Osteoblast (primary cell): ENCODE measurements at regions not wholly inside any gene's neighbourhood (a gene's known extent, or its start where the extent isn't known, plus 50 kb on each side); places are given as distances from the start of the nearest gene placed in this dataset. TPM values are rescaled to one million over a fixed set of nuclear protein-coding genes. Genes with fewer than 3 reads are reported as not detected.

ENCODE experiments used
- DNase-seq: peaks from one replicate; pipeline ENCODE4 v3.0.0; 2011; ENCODE audit warnings: low spot score, mixed read lengths; ENCODE audit not compliant: insufficient read length; ENCODE audit errors: missing footprints
- H2AFZ ChIP-seq: 2 replicates; pipeline ENCODE4 v1.6.0; 2011; ENCODE audit warnings: mild to moderate bottlenecking, low read length
- H3K27ac ChIP-seq: 2 replicates; pipeline ENCODE4 v1.5.1; 2011; ENCODE audit warnings: mild to moderate bottlenecking, low read depth, low read length, moderate library complexity
- H3K27me3 ChIP-seq: 2 replicates; pipeline ENCODE4 v1.6.0; 2012; ENCODE audit warnings: mild to moderate bottlenecking, control low read depth, inconsistent platforms, low read length, moderate library complexity; ENCODE audit not compliant: insufficient read depth
- H3K36me3 ChIP-seq: 2 replicates; pipeline ENCODE4 v1.5.1; 2011; ENCODE audit warnings: mild to moderate bottlenecking, low read length, control low read depth, moderate library complexity; ENCODE audit not compliant: insufficient read depth
- H3K4me1 ChIP-seq: 2 replicates; pipeline ENCODE4 v1.5.1; 2011; ENCODE audit warnings: mild to moderate bottlenecking, low read length, control low read depth, moderate library complexity; ENCODE audit not compliant: insufficient read depth
- H3K4me2 ChIP-seq: 2 replicates; pipeline ENCODE4 v1.6.0; 2011; ENCODE audit warnings: mild to moderate bottlenecking, low read length; ENCODE audit not compliant: insufficient read depth
- H3K4me3 ChIP-seq: fragments of 200-600 bp; sonication (generic); 3 replicates; pipeline ENCODE4 v1.5.1; 2012; ENCODE audit warnings: mild to moderate bottlenecking, low read length, inconsistent platforms; ENCODE audit not compliant: insufficient read depth
- H3K79me2 ChIP-seq: 2 replicates; pipeline ENCODE4 v1.6.0; 2012; ENCODE audit warnings: mild to moderate bottlenecking, low read length, control low read depth, inconsistent platforms; ENCODE audit not compliant: insufficient read depth
- H3K9me3 ChIP-seq: 2 replicates; pipeline ENCODE4 v1.5.1; 2011; ENCODE audit warnings: low read depth, low read length, control low read depth
- H4K20me1 ChIP-seq: 2 replicates; pipeline ENCODE4 v1.6.0; 2012; ENCODE audit warnings: mild to moderate bottlenecking, low read length, control low read depth; ENCODE audit not compliant: insufficient read depth
- small RNA-seq: library from RNA; depleted of rRNA; stranded (forward); fragments of <200 nt; gene quantifications from one replicate; pipeline ENCODE3, GENCODE V24; 2012
- TF ChIP-seq, protein P1 (sequence below): IDR thresholded peaks from 2 replicates; pipeline ENCODE4 v1.5.1; 2011; ENCODE audit warnings: mild to moderate bottlenecking, low read depth, low read length, moderate library complexity; ENCODE audit errors: extremely low read depth

DNA sequence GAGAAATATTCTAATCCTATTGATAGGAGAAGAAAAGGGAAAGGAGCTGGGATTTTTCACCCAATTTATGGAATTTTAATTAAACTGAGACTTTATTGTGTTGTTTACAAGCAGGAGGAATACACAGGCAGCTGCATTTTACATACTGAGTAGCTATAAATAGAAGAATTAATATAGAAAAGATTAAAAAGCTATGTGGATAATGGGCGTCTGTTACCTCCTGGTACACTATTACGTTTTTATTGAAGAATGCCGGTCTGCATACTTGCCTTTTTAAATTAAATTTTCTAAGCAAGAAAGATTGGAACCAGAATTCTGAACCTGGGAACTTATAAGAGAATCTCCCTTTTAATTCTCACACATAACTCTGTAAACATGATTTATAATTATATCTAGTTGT is 52.1 kb upstream of the CACHD1 start:
- H3K27ac ChIP-seq = no peak overlapping the region
- TF ChIP-seq, protein P1, sequence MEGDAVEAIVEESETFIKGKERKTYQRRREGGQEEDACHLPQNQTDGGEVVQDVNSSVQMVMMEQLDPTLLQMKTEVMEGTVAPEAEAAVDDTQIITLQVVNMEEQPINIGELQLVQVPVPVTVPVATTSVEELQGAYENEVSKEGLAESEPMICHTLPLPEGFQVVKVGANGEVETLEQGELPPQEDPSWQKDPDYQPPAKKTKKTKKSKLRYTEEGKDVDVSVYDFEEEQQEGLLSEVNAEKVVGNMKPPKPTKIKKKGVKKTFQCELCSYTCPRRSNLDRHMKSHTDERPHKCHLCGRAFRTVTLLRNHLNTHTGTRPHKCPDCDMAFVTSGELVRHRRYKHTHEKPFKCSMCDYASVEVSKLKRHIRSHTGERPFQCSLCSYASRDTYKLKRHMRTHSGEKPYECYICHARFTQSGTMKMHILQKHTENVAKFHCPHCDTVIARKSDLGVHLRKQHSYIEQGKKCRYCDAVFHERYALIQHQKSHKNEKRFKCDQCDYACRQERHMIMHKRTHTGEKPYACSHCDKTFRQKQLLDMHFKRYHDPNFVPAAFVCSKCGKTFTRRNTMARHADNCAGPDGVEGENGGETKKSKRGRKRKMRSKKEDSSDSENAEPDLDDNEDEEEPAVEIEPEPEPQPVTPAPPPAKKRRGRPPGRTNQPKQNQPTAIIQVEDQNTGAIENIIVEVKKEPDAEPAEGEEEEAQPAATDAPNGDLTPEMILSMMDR = no peak
- H3K79me2 ChIP-seq = no peaks in the 10 kb centered on the region
- no peak for DNase-seq
- H3K27me3 ChIP-seq = no peaks in the 10 kb centered on the region
- H3K4me3 ChIP-seq = no peak overlapping the region
- H3K9me3 ChIP-seq = no peaks in the 10 kb centered on the region
- no peaks in the 10 kb centered on the region for H3K36me3 ChIP-seq
- H4K20me1 ChIP-seq = no peaks in the 10 kb centered on the region
- no peaks in the 10 kb centered on the region for H3K4me1 ChIP-seq
- H2AFZ ChIP-seq = no peak overlapping the region
- H3K4me2 ChIP-seq = no peak overlapping the region

Small RNAs in the stretch of these regions (small RNA-seq; reads per million reads assigned to genes)
- gene RNU7-62P = not detected
